Neural crest cell (in vitro differentiated cells): ENCODE measurements at regions not wholly inside any gene's neighbourhood (a gene's known extent, or its start where the extent isn't known, plus 50 kb on each side); places are given as distances from the start of the nearest gene placed in this dataset.

ENCODE experiments used
- DNase-seq: peaks from one replicate; pipeline ENCODE4 v3.0.0; 2021; ENCODE audit warnings: low read depth, mixed read lengths, low spot score
- H3K27ac Mint-ChIP-seq: one replicate; pipeline ENCODE4 v1.8.0; 2021; ENCODE audit warnings: mild to moderate bottlenecking, mixed read lengths; ENCODE audit not compliant: unreplicated experiment
- H3K27me3 Mint-ChIP-seq: 2 replicates; pipeline ENCODE4 v1.8.0; 2021; ENCODE audit warnings: low read depth, mild to moderate bottlenecking, mixed read lengths
- H3K36me3 Mint-ChIP-seq: 2 replicates; pipeline ENCODE4 v1.8.0; 2021; ENCODE audit warnings: low read depth, mild to moderate bottlenecking, mixed read lengths
- H3K4me1 Mint-ChIP-seq: 2 replicates; pipeline ENCODE4 v1.8.0; 2021; ENCODE audit warnings: mixed read lengths
- H3K4me3 Mint-ChIP-seq: one replicate; pipeline ENCODE4 v1.8.0; 2021; ENCODE audit warnings: mild to moderate bottlenecking, mixed read lengths
- H3K9me3 Mint-ChIP-seq: 2 replicates; pipeline ENCODE4 v1.8.0; 2021; ENCODE audit warnings: mixed read lengths
- CTCF ChIP-seq: fragments of 200-600 bp; sonication (generic); conservative IDR thresholded peaks from 2 replicates; pipeline ENCODE4 v1.5.0; 2021; ENCODE audit warnings: antibody characterized with exemption, mild to moderate bottlenecking

GRCh38 chr2:107267086-107267485 lies 381.1 kb upstream of the ST6GAL2 start:
- Mint-ChIP-seq H3K4me3 (no peak overlapping the region), H3K27ac (no peak overlapping the region), H3K36me3 (peaks cover 3% of the 10 kb centered on the region), H3K9me3 (peaks cover 3% of the 10 kb centered on the region), H3K27me3 (no peaks in the 10 kb centered on the region), H3K4me1 (no peaks in the 10 kb centered on the region)
- no peak for DNase-seq
- TF ChIP-seq CTCF = no peak

GRCh38 chr2:107276034-107276433 lies 390.1 kb upstream of the ST6GAL2 start:
- H3K9me3 Mint-ChIP-seq = no peaks in the 10 kb centered on the region
- no peak overlapping the region for H3K27ac Mint-ChIP-seq
- no peak for TF ChIP-seq CTCF
- H3K27me3 Mint-ChIP-seq = no peaks in the 10 kb centered on the region
- H3K4me3 Mint-ChIP-seq = no peak overlapping the region
- no peaks in the 10 kb centered on the region for H3K36me3 Mint-ChIP-seq
- DNase-seq = no peak
- no peaks in the 10 kb centered on the region for H3K4me1 Mint-ChIP-seq

- Mint-ChIP-seq H3K27ac (no peak overlapping the region), H3K27me3 (no peaks in the 10 kb centered on the region), H3K9me3 (no peaks in the 10 kb centered on the region), H3K36me3 (no peaks in the 10 kb centered on the region), H3K4me1 (no peaks in the 10 kb centered on the region), H3K4me3 (no peak overlapping the region)
- no peak for TF ChIP-seq CTCF
- no peak for DNase-seq
Observed at GRCh38 chr2:107278672-107279071, 392.7 kb upstream of the ST6GAL2 start.

DNA sequence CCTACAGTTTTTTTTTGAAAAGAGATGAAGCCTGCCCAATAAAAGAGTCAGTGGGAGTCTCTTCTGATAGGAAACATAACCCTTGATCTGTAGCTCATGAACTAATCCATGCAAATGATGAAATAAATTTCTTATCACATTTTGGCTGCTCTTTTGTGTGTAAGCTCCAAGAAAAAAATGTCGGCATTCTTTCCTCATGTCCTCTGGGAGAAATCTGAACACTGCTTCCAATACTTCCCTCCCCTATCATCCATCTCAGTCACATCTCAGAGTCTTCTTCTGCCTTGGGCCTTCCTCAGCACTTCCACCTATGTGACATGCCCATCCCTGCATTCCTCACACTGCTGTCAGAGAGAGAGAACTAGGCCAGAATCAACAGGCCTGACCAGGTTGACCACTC lies 395.7 kb upstream of the ST6GAL2 start:
- Mint-ChIP-seq H3K27ac (no peak overlapping the region), H3K4me1 (no peaks in the 10 kb centered on the region), H3K4me3 (no peak overlapping the region), H3K9me3 (no peaks in the 10 kb centered on the region), H3K36me3 (no peaks in the 10 kb centered on the region), H3K27me3 (no peaks in the 10 kb centered on the region)
- no peak for TF ChIP-seq CTCF
- no peak for DNase-seq

GRCh38 chr2:107282135-107282534 lies 396.2 kb upstream of the ST6GAL2 start:
- DNase-seq = no peak
- H3K27ac Mint-ChIP-seq = no peak overlapping the region
- H3K36me3 Mint-ChIP-seq = no peaks in the 10 kb centered on the region
- H3K4me1 Mint-ChIP-seq = no peaks in the 10 kb centered on the region
- H3K9me3 Mint-ChIP-seq = no peaks in the 10 kb centered on the region
- no peak for TF ChIP-seq CTCF
- no peak overlapping the region for H3K4me3 Mint-ChIP-seq
- H3K27me3 Mint-ChIP-seq = no peaks in the 10 kb centered on the region
